ENCODE measurements at regions not wholly inside any gene's neighbourhood (a gene's known extent, or its start where the extent isn't known, plus 50 kb on each side); places are given as distances from the start of the nearest gene placed in this dataset.

DNA sequence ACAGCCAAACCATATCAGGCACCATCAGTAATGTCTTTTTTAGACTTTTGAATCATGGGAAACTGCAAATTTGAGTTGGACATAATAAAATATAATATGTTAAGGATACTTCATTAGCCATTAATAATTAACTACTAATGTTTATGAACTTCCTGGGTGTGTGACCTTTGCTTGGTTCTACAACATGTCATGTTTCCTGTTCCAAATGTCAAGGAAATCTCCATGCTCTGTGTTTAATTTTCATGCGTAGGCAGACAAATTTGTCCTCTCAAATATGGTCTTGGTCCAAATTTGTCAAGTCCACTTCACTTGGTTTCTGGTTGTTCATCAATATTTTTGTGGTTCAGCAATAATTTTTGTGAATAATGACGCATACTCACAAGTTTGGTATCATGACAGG, 410.5 kb downstream of the BMP2 start:
- Histone ChIP-seq H3K27me3 (ENCODE audit: control insufficient read depth, insufficient read depth, low read length) (no peaks in the 10 kb centered on the region), H3K4me1 (ENCODE audit: control insufficient read depth, insufficient read depth, low read length) (no peaks in the 10 kb centered on the region), H3K4me3 (ENCODE audit: low read length) (no peak overlapping the region), H3K9me3 (ENCODE audit: control insufficient read depth, insufficient read depth, low read length) (peaks cover 6% of the 10 kb centered on the region), H3K36me3 (ENCODE audit: control insufficient read depth, insufficient read depth, low read length) (no peaks in the 10 kb centered on the region), H3K27ac (ENCODE audit: low read length) (no peak overlapping the region)
- intact Hi-C loops (cut with micrococcal nuclease) = no loop called here
- ATAC-seq (no peak), DNase-seq (no peak)
- 100% methylated on average over 1 of the region's 2 CpGs for WGBS (ENCODE audit: insufficient coverage)
- no peaks in the 10 kb centered on the region for H3K27me3 Mint-ChIP-seq (ENCODE audit: low read depth in 2 of 2)
- TF ChIP-seq, protein P1, sequence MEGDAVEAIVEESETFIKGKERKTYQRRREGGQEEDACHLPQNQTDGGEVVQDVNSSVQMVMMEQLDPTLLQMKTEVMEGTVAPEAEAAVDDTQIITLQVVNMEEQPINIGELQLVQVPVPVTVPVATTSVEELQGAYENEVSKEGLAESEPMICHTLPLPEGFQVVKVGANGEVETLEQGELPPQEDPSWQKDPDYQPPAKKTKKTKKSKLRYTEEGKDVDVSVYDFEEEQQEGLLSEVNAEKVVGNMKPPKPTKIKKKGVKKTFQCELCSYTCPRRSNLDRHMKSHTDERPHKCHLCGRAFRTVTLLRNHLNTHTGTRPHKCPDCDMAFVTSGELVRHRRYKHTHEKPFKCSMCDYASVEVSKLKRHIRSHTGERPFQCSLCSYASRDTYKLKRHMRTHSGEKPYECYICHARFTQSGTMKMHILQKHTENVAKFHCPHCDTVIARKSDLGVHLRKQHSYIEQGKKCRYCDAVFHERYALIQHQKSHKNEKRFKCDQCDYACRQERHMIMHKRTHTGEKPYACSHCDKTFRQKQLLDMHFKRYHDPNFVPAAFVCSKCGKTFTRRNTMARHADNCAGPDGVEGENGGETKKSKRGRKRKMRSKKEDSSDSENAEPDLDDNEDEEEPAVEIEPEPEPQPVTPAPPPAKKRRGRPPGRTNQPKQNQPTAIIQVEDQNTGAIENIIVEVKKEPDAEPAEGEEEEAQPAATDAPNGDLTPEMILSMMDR (IDR thresholded peaks at IDR 0.05) = no peak
- peaks cover 17 to 21% of the 10 kb centered on the region in 2 donors for H3K9me3 Mint-ChIP-seq
- H3K4me1 Mint-ChIP-seq = no peaks in the 10 kb centered on the region
- no peak overlapping the region for H3K4me3 Mint-ChIP-seq
- no peaks in the 10 kb centered on the region for H3K36me3 Mint-ChIP-seq
- H3K27ac Mint-ChIP-seq = no peak overlapping the region

GRCh38 chr20:7180256-7181045, 413.0 kb downstream of the BMP2 start:
- no peak overlapping the region for H3K27ac Mint-ChIP-seq
- no peak overlapping the region for H3K4me3 Mint-ChIP-seq
- ATAC-seq = no peak
- TF ChIP-seq, protein P1 (IDR thresholded peaks at IDR 0.05) = no peak
- no peaks in the 10 kb centered on the region for H3K27me3 ChIP-seq (ENCODE audit: control insufficient read depth, insufficient read depth, low read length)
- no peaks in the 10 kb centered on the region for H3K4me1 ChIP-seq (ENCODE audit: control insufficient read depth, insufficient read depth, low read length)
- 78% methylated on average over 4 of the region's 4 CpGs for WGBS (ENCODE audit: insufficient coverage)
- H3K4me3 ChIP-seq (ENCODE audit: low read length) = no peak overlapping the region
- H3K27me3 Mint-ChIP-seq (ENCODE audit: low read depth in 2 of 2) = no peaks in the 10 kb centered on the region
- intact Hi-C loops (cut with micrococcal nuclease) = no loop called here
- no peak overlapping the region for H3K27ac ChIP-seq (ENCODE audit: low read length)
- H3K9me3 Mint-ChIP-seq = peaks cover 20 to 27% of the 10 kb centered on the region in 2 donors
- no peaks in the 10 kb centered on the region for H3K36me3 Mint-ChIP-seq
- H3K9me3 ChIP-seq (ENCODE audit: control insufficient read depth, insufficient read depth, low read length) = peaks cover 6% of the 10 kb centered on the region
- no peak for DNase-seq
- H3K36me3 ChIP-seq (ENCODE audit: control insufficient read depth, insufficient read depth, low read length) = no peaks in the 10 kb centered on the region
- H3K4me1 Mint-ChIP-seq = no peaks in the 10 kb centered on the region

- Histone ChIP-seq H3K36me3 (ENCODE audit: control insufficient read depth, insufficient read depth, low read length) (no peaks in the 10 kb centered on the region), H3K4me1 (ENCODE audit: control insufficient read depth, insufficient read depth, low read length) (no peaks in the 10 kb centered on the region), H3K9me3 (ENCODE audit: control insufficient read depth, insufficient read depth, low read length) (no peaks in the 10 kb centered on the region), H3K4me3 (ENCODE audit: low read length) (no peak overlapping the region), H3K27ac (ENCODE audit: low read length) (no peak overlapping the region), H3K27me3 (ENCODE audit: control insufficient read depth, insufficient read depth, low read length) (no peaks in the 10 kb centered on the region)
- H3K36me3 Mint-ChIP-seq = no peaks in the 10 kb centered on the region
- no peak overlapping the region for H3K4me3 Mint-ChIP-seq
- 67% methylated on average over 2 of the region's 2 CpGs for WGBS (ENCODE audit: insufficient coverage)
- intact Hi-C loops (cut with micrococcal nuclease) = no loop called here
- ATAC-seq (no peak), DNase-seq (no peak)
- no peak overlapping the region for H3K27ac Mint-ChIP-seq
- no peaks in the 10 kb centered on the region for H3K4me1 Mint-ChIP-seq
- no peaks in the 10 kb centered on the region for H3K27me3 Mint-ChIP-seq (ENCODE audit: low read depth in 2 of 2)
- TF ChIP-seq, protein P1 (IDR thresholded peaks at IDR 0.05) = no peak
- peaks cover 2 to 4% of the 10 kb centered on the region in 2 donors for H3K9me3 Mint-ChIP-seq
Measured at GRCh38 chr20:7189231-7189630, 421.7 kb downstream of the BMP2 start.

GRCh38 chr20:7193681-7194080, 426.2 kb downstream of the BMP2 start:
- H3K4me3 ChIP-seq (ENCODE audit: low read length) = no peak overlapping the region
- H3K4me1 ChIP-seq (ENCODE audit: control insufficient read depth, insufficient read depth, low read length) = no peaks in the 10 kb centered on the region
- no peaks in the 10 kb centered on the region for H3K9me3 ChIP-seq (ENCODE audit: control insufficient read depth, insufficient read depth, low read length)
- TF ChIP-seq, protein P1 (IDR thresholded peaks at IDR 0.05) = no peak
- WGBS (ENCODE audit: insufficient coverage) = 89% methylated on average over 4 of the region's 4 CpGs
- Mint-ChIP-seq H3K9me3 (peaks cover 0 to 4% of the 10 kb centered on the region in 2 donors), H3K4me3 (no peak overlapping the region), H3K4me1 (no peaks in the 10 kb centered on the region), H3K36me3 (no peaks in the 10 kb centered on the region), H3K27me3 (ENCODE audit: low read depth in 2 of 2) (no peaks in the 10 kb centered on the region), H3K27ac (no peak overlapping the region)
- ATAC-seq (no peak), DNase-seq (no peak)
- no peaks in the 10 kb centered on the region for H3K36me3 ChIP-seq (ENCODE audit: control insufficient read depth, insufficient read depth, low read length)
- H3K27ac ChIP-seq (ENCODE audit: low read length) = no peak overlapping the region
- H3K27me3 ChIP-seq (ENCODE audit: control insufficient read depth, insufficient read depth, low read length) = no peaks in the 10 kb centered on the region
- intact Hi-C loops (cut with micrococcal nuclease) = no loop called here

Data from natural killer cell (primary cell).